ENCODE measurements at regions not wholly inside any gene's neighbourhood (a gene's known extent, or its start where the extent isn't known, plus 50 kb on each side); places are given as distances from the start of the nearest gene placed in this dataset.

DNA sequence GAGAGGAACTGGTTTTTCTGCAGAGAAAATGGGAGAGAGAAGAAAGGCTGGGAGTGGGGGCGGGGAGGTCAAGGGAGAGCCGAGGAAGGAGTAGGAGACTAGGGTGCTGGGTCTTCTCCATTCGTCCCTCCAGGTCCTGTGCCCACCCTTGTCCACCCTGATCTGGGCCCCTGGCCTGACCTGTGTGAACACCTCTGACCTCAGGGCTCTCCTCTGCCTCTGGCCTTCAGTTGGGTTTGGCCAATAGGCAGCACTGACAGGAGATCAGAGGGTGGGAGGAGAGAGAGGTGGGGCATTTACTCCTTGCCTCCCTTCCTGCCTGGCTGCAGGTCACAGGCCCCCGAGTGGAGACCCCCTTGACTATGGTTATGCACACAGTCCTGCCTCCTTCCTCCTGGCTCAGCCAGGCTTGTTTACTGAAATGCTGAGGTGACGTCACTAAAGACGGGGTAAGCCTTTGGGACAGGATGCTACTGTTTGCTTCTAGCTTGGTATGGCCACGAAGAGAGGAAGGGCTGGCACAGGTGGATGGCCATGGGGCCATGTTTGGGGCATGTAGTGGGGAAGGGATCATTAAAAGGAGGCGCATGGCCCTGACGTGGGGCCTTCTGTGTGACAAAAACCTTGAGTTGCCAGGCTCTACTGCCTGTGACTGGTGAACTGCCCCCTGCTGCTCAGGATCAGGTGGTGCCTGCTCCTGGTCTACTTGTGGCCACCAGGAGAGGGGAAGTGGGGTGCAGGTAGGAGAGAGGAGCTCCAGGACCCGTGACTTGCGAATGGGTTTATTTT lies 248.7 kb upstream of the CSF3R start:
- TF ChIP-seq, protein P1, sequence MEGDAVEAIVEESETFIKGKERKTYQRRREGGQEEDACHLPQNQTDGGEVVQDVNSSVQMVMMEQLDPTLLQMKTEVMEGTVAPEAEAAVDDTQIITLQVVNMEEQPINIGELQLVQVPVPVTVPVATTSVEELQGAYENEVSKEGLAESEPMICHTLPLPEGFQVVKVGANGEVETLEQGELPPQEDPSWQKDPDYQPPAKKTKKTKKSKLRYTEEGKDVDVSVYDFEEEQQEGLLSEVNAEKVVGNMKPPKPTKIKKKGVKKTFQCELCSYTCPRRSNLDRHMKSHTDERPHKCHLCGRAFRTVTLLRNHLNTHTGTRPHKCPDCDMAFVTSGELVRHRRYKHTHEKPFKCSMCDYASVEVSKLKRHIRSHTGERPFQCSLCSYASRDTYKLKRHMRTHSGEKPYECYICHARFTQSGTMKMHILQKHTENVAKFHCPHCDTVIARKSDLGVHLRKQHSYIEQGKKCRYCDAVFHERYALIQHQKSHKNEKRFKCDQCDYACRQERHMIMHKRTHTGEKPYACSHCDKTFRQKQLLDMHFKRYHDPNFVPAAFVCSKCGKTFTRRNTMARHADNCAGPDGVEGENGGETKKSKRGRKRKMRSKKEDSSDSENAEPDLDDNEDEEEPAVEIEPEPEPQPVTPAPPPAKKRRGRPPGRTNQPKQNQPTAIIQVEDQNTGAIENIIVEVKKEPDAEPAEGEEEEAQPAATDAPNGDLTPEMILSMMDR (IDR thresholded peaks at IDR 0.05; ENCODE audit: control extremely low read depth in 1 of 3, insufficient read depth in 1 of 3, low read depth in 1 of 3, low read length in 3 of 3): peak; percentile 34 to 49 (median 36)
- no peak for TF ChIP-seq FOSL1 (IDR thresholded peaks at IDR 0.05; ENCODE audit: insufficient read depth, low read depth, low read length)
- no peak for TF ChIP-seq ZNF274 (IDR thresholded peaks at IDR 0.05; ENCODE audit: borderline replicate concordance, extremely low read depth, low read length)
- no peak for TF ChIP-seq RXRA (IDR thresholded peaks at IDR 0.05; ENCODE audit: insufficient read depth, low read depth, low read length)
- TF ChIP-seq, protein P2, sequence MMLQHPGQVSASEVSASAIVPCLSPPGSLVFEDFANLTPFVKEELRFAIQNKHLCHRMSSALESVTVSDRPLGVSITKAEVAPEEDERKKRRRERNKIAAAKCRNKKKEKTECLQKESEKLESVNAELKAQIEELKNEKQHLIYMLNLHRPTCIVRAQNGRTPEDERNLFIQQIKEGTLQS (IDR thresholded peaks at IDR 0.05; ENCODE audit: insufficient read depth, low read depth, low read length): no peak
- no peak for TF ChIP-seq EP300 (IDR thresholded peaks at IDR 0.05; ENCODE audit: borderline replicate concordance in 1 of 2, low read depth in 2 of 2, low read length in 2 of 2)

Measured in H1 (cell line).